HepG2 (cell line): ENCODE measurements at regions not wholly inside any gene's neighbourhood (a gene's known extent, or its start where the extent isn't known, plus 50 kb on each side); places are given as distances from the start of the nearest gene placed in this dataset.

Experiments
- ATF3 ChIP-seq: sonication (generic); formaldehyde crosslinking; IDR thresholded peaks from 2 replicates; pipeline ENCODE4 v1.4.0; 2020; ENCODE audit warnings: missing genetic modification reagents
- CC2D1A ChIP-seq: sonication (generic); formaldehyde crosslinking; IDR thresholded peaks from 2 replicates; pipeline ENCODE4 v1.8.1; 2023; ENCODE audit warnings: mild to moderate bottlenecking, missing genetic modification reagents
- CREM ChIP-seq, 2 experiments: sonication (generic) in 1 of 2; formaldehyde crosslinking in 1 of 2; IDR thresholded peaks; 2 replicates each; pipeline versions ENCODE4 v1.4.0 to v1.6.1; 2016 to 2020; ENCODE audit warnings: antibody characterized with exemption in 1 of 2, mild to moderate bottlenecking in 1 of 2, missing genetic modification reagents in 1 of 2
- IRF2 ChIP-seq: IDR thresholded peaks from 2 replicates; pipeline ENCODE4 v1.6.1; 2018; ENCODE audit warnings: missing genetic modification reagents, missing compliant biosample characterization
- KDM3A ChIP-seq: IDR thresholded peaks from 2 replicates; pipeline ENCODE4 v1.6.1; 2018; ENCODE audit warnings: low read depth, missing compliant biosample characterization
- MEIS2 ChIP-seq: sonication (generic); formaldehyde crosslinking; IDR thresholded peaks from 2 replicates; pipeline ENCODE4 v1.9.0; 2021; ENCODE audit warnings: mild to moderate bottlenecking, missing genetic modification reagents
- NR2C2 ChIP-seq: sonication (generic); formaldehyde crosslinking; IDR thresholded peaks from 2 replicates; pipeline ENCODE4 v1.4.0; 2020; ENCODE audit warnings: missing genetic modification reagents, mild to moderate bottlenecking, moderate library complexity, borderline replicate concordance
- RBFOX2 ChIP-seq: fragments of 200-400 bp; formaldehyde crosslinking; IDR thresholded peaks from 2 replicates; pipeline ENCODE4 v1.6.1; 2017; ENCODE audit warnings: low read depth, mild to moderate bottlenecking, low read length
- TBP ChIP-seq: sonication (generic); formaldehyde crosslinking; IDR thresholded peaks from 2 replicates; pipeline ENCODE4 v1.5.0; 2020; ENCODE audit warnings: missing genetic modification reagents
- ZNF296 ChIP-seq: sonication (generic); formaldehyde crosslinking; conservative IDR thresholded peaks from 2 replicates; pipeline ENCODE4 v1.5.0; 2020; ENCODE audit warnings: mild to moderate bottlenecking, missing genetic modification reagents
- ZNF512B ChIP-seq: sonication (generic); formaldehyde crosslinking; IDR thresholded peaks from 2 replicates; pipeline ENCODE4 v1.5.1; 2020; ENCODE audit warnings: missing genetic modification reagents, mild to moderate bottlenecking, borderline replicate concordance
- ZNF672 ChIP-seq: sonication (generic); formaldehyde crosslinking; IDR thresholded peaks from 2 replicates; pipeline ENCODE4 v1.8.1; 2022; ENCODE audit warnings: missing genetic modification reagents

- TF ChIP-seq ATF3 (CRISPR knock-in tag) (no peak), NR2C2 (CRISPR knock-in tag) (no peak), MEIS2 (CRISPR knock-in tag) (no peak), TBP (CRISPR knock-in tag) (no peak), CC2D1A (no peak), ZNF512B (CRISPR knock-in tag) (no peak), IRF2 (CRISPR knock-in tag) (no peak), KDM3A (CRISPR knock-in tag) (no peak), RBFOX2 (no peak), ZNF296 (no peak), CREM (IDR thresholded peaks at IDR 0.05) (no peak), CREM (CRISPR knock-in tag; IDR thresholded peaks at IDR 0.05) (no peak), ZNF672 (no peak)
These were observed 567.5 kb upstream of the IGFBP3 start for GRCh38 chr7:46488607-46489006.
